ENCODE measurements at regions not wholly inside any gene's neighbourhood (a gene's known extent, or its start where the extent isn't known, plus 50 kb on each side); places are given as distances from the start of the nearest gene placed in this dataset.

DNA sequence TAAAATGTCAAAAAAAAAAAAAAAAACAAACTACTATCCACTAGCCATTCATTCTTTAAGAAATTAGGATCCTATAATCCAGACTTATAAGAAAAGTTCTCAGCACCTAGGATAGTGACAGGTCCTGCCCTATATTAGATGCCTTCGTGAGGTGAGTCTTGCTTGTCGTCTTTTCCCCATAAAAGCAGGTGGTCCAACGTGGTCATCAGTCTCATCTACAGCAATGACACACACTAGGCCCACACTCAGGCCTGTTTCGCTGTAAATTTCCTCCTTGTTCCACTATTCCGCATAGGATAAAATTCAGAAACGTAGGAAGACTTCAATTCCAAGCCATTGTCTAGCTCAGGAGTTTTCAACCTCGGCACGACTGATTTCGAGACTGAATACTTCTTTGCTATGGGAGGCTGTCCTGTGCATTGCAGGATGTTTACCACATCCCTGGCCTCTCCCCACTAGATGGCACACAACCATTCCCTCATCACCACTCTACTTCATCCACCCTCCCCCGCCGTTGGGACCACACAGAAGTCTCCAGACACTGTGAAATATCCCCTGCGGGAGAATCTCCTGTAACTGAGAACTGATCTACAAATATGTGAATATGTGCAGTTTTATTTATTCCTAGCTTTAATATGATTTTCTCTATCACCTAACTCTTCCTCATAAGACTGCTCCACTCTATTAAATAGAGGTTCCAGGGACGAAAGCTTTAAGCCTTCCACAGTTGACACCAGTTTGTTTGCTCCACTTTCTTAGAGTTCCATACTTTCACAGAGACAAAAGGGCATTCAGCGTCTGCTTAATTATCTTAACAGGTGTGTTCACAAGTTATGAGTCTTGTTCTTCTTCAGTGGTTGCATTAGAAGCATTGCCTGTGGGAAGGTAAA lies 346.3 kb downstream of the BMP2 start (continued):
- TF ChIP-seq, protein P1, sequence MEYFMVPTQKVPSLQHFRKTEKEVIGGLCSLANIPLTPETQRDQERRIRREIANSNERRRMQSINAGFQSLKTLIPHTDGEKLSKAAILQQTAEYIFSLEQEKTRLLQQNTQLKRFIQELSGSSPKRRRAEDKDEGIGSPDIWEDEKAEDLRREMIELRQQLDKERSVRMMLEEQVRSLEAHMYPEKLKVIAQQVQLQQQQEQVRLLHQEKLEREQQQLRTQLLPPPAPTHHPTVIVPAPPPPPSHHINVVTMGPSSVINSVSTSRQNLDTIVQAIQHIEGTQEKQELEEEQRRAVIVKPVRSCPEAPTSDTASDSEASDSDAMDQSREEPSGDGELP (IDR thresholded peaks at IDR 0.05; ENCODE audit: borderline replicate concordance, low read depth), result no peak
- TF ChIP-seq NFE2L1 (CRISPR knock-in tag; IDR thresholded peaks at IDR 0.05; ENCODE audit: borderline replicate concordance), result no peak
- TF ChIP-seq, protein P2, sequence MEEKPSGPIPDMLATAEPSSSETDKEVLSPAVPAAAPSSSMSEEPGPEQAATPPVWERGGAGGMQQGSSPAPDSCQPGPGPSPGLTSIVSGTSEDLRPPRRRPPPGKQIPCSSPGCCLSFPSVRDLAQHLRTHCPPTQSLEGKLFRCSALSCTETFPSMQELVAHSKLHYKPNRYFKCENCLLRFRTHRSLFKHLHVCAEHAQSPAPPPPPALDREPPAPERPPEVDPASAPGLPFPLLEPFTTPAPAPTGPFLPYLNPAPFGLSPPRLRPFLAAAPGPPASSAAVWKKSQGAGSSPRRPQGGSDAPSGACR (CRISPR knock-in tag; IDR thresholded peaks at IDR 0.05), result no peak
- TF ChIP-seq ZSCAN22 (CRISPR knock-in tag; IDR thresholded peaks at IDR 0.05), result no peak
- TF ChIP-seq ZNF546 (CRISPR knock-in tag; conservative IDR thresholded peaks at IDR 0.05), result no peak
- no peak for TF ChIP-seq FOXJ3 (CRISPR knock-in tag; IDR thresholded peaks at IDR 0.05; ENCODE audit: borderline replicate concordance)
- TF ChIP-seq, protein P3, sequence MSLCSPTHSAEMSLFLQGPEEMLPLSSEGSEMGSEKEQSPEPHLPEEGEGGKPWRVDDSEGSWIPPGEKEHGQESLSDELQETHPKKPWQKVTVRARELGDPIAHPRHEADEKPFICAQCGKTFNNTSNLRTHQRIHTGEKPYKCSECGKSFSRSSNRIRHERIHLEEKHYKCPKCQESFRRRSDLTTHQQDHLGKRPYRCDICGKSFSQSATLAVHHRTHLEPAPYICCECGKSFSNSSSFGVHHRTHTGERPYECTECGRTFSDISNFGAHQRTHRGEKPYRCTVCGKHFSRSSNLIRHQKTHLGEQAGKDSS (CRISPR knock-in tag; IDR thresholded peaks at IDR 0.05; ENCODE audit: borderline replicate concordance, low read depth), result no peak
- TF ChIP-seq, protein P4, sequence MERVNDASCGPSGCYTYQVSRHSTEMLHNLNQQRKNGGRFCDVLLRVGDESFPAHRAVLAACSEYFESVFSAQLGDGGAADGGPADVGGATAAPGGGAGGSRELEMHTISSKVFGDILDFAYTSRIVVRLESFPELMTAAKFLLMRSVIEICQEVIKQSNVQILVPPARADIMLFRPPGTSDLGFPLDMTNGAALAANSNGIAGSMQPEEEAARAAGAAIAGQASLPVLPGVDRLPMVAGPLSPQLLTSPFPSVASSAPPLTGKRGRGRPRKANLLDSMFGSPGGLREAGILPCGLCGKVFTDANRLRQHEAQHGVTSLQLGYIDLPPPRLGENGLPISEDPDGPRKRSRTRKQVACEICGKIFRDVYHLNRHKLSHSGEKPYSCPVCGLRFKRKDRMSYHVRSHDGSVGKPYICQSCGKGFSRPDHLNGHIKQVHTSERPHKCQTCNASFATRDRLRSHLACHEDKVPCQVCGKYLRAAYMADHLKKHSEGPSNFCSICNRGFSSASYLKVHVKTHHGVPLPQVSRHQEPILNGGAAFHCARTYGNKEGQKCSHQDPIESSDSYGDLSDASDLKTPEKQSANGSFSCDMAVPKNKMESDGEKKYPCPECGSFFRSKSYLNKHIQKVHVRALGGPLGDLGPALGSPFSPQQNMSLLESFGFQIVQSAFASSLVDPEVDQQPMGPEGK (CRISPR knock-in tag; IDR thresholded peaks at IDR 0.05), result 0 out of 2 replicates have a peak, but pooled peaks have one; percentile 15
- no peak for TF ChIP-seq KAT8 (CRISPR knock-in tag; IDR thresholded peaks at IDR 0.05)
- TF ChIP-seq NR2F6 (IDR thresholded peaks at IDR 0.05), result no peak
- TF ChIP-seq NR2F6 (CRISPR knock-in tag; IDR thresholded peaks at IDR 0.05), result no peak
- no peak for TF ChIP-seq ZNF24 (IDR thresholded peaks at IDR 0.05)
- TF ChIP-seq, protein P5, sequence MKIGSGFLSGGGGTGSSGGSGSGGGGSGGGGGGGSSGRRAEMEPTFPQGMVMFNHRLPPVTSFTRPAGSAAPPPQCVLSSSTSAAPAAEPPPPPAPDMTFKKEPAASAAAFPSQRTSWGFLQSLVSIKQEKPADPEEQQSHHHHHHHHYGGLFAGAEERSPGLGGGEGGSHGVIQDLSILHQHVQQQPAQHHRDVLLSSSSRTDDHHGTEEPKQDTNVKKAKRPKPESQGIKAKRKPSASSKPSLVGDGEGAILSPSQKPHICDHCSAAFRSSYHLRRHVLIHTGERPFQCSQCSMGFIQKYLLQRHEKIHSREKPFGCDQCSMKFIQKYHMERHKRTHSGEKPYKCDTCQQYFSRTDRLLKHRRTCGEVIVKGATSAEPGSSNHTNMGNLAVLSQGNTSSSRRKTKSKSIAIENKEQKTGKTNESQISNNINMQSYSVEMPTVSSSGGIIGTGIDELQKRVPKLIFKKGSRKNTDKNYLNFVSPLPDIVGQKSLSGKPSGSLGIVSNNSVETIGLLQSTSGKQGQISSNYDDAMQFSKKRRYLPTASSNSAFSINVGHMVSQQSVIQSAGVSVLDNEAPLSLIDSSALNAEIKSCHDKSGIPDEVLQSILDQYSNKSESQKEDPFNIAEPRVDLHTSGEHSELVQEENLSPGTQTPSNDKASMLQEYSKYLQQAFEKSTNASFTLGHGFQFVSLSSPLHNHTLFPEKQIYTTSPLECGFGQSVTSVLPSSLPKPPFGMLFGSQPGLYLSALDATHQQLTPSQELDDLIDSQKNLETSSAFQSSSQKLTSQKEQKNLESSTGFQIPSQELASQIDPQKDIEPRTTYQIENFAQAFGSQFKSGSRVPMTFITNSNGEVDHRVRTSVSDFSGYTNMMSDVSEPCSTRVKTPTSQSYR (CRISPR knock-in tag; IDR thresholded peaks at IDR 0.05; ENCODE audit: borderline replicate concordance), result peak; percentile 61; the same call in 1 of the 2 replicates
- TF ChIP-seq FOXO1 (CRISPR knock-in tag; IDR thresholded peaks at IDR 0.05), result peak; percentile 87
- TF ChIP-seq, protein P6, sequence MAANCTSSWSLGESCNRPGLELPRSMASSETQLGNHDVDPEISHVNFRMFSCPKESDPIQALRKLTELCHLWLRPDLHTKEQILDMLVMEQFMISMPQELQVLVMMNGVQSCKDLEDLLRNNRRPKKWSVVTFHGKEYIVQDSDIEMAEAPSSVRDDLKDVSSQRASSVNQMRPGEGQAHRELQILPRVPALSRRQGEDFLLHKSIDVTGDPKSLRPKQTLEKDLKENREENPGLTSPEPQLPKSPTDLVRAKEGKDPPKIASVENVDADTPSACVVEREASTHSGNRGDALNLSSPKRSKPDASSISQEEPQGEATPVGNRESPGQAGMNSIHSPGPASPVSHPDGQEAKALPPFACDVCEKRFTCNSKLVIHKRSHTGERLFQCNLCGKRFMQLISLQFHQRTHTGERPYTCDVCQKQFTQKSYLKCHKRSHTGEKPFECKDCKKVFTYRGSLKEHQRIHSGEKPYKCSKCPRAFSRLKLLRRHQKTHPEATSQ (CRISPR knock-in tag; IDR thresholded peaks at IDR 0.05; ENCODE audit: borderline replicate concordance), result no peak
- TF ChIP-seq ZNF329 (CRISPR knock-in tag; IDR thresholded peaks at IDR 0.05; ENCODE audit: low read depth), result no peak
- peak; percentile 27; the same call in 1 of the 2 replicates for TF ChIP-seq ARNTL (CRISPR knock-in tag; IDR thresholded peaks at IDR 0.05)
- TF ChIP-seq ZFX (CRISPR knock-in tag; IDR thresholded peaks at IDR 0.05; ENCODE audit: low read depth), result no peak
